ENCODE measurements at regions not wholly inside any gene's neighbourhood (a gene's known extent, or its start where the extent isn't known, plus 50 kb on each side); places are given as distances from the start of the nearest gene placed in this dataset.
A peak's percentile ranks its signal among the peaks of the same experiment; 100 is the strongest.

DNA sequence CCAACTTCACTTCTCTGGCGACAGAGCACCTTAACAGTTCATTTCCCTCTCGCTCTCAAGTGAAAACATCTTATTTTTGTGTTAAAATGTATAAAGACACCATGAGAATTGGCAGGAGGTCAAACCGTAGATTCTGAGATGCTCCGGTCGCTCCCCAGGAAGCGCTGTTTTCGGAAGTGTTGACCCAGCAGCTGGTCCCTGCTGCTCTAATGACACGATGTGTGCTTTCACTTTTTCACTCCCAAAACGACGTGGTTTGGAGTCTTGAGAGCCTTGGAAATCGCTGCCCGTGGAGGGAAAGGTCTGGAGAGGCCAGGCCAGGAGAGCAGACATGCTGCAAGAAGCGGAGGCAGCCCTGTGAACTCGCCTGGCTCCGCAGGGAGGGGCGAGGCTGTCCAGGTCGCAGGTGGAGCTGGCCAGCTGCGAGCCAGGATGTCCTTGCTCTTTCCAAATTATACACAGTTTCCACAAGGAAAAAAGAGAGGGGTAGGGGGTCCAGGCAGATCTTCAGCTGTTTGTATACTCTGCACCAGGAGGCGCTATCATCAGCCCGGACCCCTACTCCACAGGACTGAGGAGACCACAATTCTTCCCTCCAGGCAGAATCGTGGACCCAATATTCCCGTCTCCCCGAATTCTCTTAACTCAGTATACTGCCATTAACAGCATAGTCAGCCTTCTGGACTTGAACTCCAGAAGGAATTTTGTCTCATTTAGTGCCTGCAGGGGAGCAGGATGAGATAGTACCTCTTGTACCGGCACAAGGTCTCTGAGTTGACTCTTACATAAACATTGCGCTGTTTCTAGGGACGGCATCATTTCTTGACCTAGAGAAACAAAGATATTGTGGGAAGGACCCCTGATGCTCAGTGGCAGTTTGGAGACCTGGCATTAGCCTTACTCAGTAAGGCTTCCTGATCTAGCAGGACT is 248.6 kb upstream of the ANKRD55 start:
- Histone ChIP-seq H3K9me3 (no peaks in the 10 kb centered on the region), H3K27me3 (no peaks in the 10 kb centered on the region), H3K27ac (peak overlapping the region; percentile 88 to 90), H3K4me3 (peak overlapping the region; percentile 49 to 66), H3K36me3 (no peaks in the 10 kb centered on the region), H3K4me1 (peaks cover 0 to 29% of the 10 kb centered on the region in 2 donors)
- TF ChIP-seq, protein P1, sequence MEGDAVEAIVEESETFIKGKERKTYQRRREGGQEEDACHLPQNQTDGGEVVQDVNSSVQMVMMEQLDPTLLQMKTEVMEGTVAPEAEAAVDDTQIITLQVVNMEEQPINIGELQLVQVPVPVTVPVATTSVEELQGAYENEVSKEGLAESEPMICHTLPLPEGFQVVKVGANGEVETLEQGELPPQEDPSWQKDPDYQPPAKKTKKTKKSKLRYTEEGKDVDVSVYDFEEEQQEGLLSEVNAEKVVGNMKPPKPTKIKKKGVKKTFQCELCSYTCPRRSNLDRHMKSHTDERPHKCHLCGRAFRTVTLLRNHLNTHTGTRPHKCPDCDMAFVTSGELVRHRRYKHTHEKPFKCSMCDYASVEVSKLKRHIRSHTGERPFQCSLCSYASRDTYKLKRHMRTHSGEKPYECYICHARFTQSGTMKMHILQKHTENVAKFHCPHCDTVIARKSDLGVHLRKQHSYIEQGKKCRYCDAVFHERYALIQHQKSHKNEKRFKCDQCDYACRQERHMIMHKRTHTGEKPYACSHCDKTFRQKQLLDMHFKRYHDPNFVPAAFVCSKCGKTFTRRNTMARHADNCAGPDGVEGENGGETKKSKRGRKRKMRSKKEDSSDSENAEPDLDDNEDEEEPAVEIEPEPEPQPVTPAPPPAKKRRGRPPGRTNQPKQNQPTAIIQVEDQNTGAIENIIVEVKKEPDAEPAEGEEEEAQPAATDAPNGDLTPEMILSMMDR (IDR thresholded peaks at IDR 0.05), result peak in 1 of 2 donors; percentile 50
- peak; percentile 64 for DNase-seq (ENCODE audit: low spot score)

DNA sequence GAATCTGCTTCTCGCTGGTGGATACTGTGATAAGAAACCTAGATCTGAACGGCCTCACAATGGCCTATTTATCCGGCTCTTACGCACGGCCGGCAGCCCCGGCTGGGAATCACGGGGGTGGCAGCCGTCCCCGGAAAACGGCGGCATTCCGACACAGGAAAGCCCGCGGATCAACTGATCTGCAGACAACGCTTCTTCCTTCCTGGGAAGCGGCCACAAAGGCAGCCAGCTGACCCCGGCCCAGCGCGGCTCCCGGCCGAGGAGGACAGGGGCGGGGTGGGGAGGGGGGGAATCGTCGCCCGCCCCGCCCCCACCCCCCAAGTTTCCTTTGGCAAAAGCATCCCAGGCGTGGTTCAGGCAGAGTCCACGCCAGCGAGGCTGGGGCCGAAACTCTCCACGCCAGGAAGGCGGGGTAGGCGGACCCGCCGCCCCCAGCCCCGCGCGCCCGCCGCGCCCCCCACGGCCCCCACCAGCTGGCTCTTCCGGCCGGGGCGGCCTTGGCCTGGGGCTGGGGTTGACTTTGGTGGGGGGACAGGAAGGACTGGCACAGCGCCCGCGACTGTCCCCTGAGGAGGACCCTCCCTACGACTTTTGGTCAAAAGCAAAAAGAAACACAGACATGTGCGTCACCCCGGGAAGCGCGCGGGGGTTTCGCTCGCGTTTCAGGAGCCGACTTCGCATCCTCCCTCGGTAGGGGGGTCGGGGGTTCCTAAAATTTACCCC is 247.7 kb upstream of the ANKRD55 start:
- H3K36me3 ChIP-seq, result no peaks in the 10 kb centered on the region
- peak; percentile 67 for DNase-seq (ENCODE audit: low spot score)
- H3K27me3 ChIP-seq, result no peaks in the 10 kb centered on the region
- TF ChIP-seq, protein P1 (IDR thresholded peaks at IDR 0.05), result no peak
- H3K4me3 ChIP-seq, result peak overlapping the region; percentile 49 to 66
- H3K27ac ChIP-seq, result peak overlapping the region; percentile 88 to 90
- peaks cover 0 to 29% of the 10 kb centered on the region in 2 donors for H3K4me1 ChIP-seq
- no peaks in the 10 kb centered on the region for H3K9me3 ChIP-seq

DNA sequence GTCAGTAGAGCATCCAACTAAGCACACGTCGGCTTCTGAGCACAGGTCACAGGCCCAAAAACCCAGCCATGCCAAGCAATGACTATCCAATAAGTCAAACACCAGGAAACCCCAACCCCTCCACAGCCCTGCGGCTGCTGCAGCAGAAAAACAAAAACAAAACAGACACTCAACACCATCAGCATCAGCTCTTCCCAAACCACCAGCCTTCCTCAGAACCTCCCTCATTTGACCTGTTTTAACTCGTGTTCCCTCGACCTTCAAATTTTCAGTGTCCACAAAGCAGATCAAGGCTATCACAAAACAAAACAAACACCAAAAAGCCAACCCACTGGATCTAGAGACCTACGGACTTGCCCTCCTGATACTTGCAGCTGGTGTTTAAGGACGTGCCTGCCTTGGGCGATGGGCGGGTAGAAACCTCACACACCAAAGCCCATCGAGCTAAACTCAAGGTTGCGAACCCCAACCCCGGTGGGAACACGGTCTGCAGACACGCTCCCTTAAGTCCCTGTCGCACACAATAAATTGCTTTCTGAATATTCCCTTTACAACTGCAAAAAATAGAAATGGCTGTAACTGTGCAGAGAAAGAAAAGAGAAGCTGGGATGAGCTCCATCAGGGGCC is 247.1 kb upstream of the ANKRD55 start:
- peak overlapping the region; percentile 49 to 66 for H3K4me3 ChIP-seq
- DNase-seq (ENCODE audit: low spot score), result no peak

DNA sequence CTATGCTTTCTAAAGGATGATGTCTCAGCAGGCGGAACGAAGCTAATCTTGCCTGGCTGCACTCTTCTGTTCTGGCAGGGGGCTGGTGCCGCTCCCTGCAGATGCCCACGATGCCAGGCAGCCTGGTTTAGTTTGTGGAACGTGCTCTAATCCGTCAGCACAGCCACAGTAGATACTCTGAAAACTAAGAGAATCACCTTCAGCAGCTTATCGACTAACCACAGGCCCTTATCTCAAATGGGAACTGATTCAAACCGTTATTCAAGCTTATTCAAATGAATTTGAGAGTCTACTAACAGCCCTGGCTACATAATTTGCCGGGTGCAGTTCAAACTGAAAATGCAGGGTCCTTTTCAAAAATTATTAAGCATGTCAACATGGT is 246.6 kb upstream of the ANKRD55 start:
- Histone ChIP-seq H3K4me1 (peaks cover 0 to 29% of the 10 kb centered on the region in 2 donors), H3K4me3 (no peak overlapping the region), H3K9me3 (no peaks in the 10 kb centered on the region), H3K27me3 (no peaks in the 10 kb centered on the region), H3K36me3 (no peaks in the 10 kb centered on the region), H3K27ac (peak overlapping the region; percentile 88 to 90)
- no peak for DNase-seq (ENCODE audit: low spot score)
- TF ChIP-seq, protein P1 (IDR thresholded peaks at IDR 0.05), result no peak

More for the DNA sequence above, 247.1 kb upstream of the ANKRD55 start:
- Histone ChIP-seq H3K9me3 (no peaks in the 10 kb centered on the region), H3K36me3 (no peaks in the 10 kb centered on the region), H3K4me1 (peaks cover 0 to 29% of the 10 kb centered on the region in 2 donors), H3K27me3 (no peaks in the 10 kb centered on the region), H3K27ac (peak overlapping the region; percentile 88 to 90)
- TF ChIP-seq, protein P1 (IDR thresholded peaks at IDR 0.05), result no peak

DNA sequence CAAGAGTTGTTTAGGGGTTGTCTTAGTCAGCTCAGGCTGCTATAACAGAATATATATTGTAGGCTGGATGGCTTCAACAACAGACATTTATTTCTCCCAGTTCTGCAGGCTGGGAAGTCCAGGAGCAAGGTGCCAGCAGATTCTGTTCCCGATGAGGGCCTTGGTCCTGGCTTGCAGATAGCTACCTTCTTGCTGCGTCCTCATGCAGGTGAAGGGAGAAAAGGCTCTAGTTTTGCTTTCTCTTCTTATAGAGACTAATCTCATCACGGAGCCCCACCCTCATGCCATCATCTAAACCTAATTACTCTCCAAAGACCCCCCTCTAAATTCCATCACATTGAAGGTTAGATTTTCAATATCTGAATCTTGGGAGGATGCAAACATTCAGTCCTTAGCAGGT is 246.0 kb upstream of the ANKRD55 start:
- Histone ChIP-seq H3K9me3 (no peaks in the 10 kb centered on the region), H3K36me3 (no peaks in the 10 kb centered on the region), H3K27ac (peak overlapping the region; percentile 88 to 90), H3K4me1 (peaks cover 0 to 29% of the 10 kb centered on the region in 2 donors), H3K27me3 (no peaks in the 10 kb centered on the region), H3K4me3 (no peak overlapping the region)
- TF ChIP-seq, protein P1 (IDR thresholded peaks at IDR 0.05), result no peak
- DNase-seq (ENCODE audit: low spot score), result no peak

All from right atrium auricular region (tissue), 2 donors.